Fibroblast of lung (primary cell): ENCODE measurements at regions not wholly inside any gene's neighbourhood (a gene's known extent, or its start where the extent isn't known, plus 50 kb on each side); places are given as distances from the start of the nearest gene placed in this dataset.

Experiments used
- EZH2 ChIP-seq: IDR thresholded peaks from 2 replicates; pipeline ENCODE4 v1.5.1; 2012; ENCODE audit warnings: low read length, control low read depth, mild to moderate bottlenecking; ENCODE audit errors: missing control alignments
- TF ChIP-seq, protein P1 (sequence below), 2 donors: IDR thresholded peaks in 1 of 2; conservative IDR thresholded peaks in 1 of 2; 1 replicate in 1 of 2; 2 replicates in 1 of 2; pipeline ENCODE4 v1.5.1; 2011 to 2012; ENCODE audit warnings: low read length in 2 of 2, control low read depth in 1 of 2, inconsistent platforms in 1 of 2, low read depth in 1 of 2, mild to moderate bottlenecking in 1 of 2

DNA sequence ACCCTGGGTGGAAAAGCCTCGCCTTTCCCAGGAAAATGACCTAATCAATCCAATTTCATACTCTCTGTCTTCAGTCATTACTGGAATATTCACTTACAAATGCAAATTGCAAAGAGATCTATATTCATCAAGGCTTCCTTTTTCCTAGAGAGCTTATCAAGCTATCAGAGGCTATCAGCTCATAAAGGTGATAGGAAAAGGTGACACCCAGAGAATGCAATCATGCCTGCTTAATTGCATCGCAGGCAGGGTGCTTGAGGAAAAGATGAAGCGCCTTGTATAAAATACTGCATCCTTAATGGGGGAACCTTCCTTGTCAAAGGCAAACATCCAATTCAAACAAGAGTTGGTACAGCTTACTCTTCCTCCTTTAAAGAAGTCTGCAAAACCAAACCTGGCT, 59.7 kb downstream of the SHANK2 start:
- TF ChIP-seq EZH2, result no peak
- TF ChIP-seq, protein P1, sequence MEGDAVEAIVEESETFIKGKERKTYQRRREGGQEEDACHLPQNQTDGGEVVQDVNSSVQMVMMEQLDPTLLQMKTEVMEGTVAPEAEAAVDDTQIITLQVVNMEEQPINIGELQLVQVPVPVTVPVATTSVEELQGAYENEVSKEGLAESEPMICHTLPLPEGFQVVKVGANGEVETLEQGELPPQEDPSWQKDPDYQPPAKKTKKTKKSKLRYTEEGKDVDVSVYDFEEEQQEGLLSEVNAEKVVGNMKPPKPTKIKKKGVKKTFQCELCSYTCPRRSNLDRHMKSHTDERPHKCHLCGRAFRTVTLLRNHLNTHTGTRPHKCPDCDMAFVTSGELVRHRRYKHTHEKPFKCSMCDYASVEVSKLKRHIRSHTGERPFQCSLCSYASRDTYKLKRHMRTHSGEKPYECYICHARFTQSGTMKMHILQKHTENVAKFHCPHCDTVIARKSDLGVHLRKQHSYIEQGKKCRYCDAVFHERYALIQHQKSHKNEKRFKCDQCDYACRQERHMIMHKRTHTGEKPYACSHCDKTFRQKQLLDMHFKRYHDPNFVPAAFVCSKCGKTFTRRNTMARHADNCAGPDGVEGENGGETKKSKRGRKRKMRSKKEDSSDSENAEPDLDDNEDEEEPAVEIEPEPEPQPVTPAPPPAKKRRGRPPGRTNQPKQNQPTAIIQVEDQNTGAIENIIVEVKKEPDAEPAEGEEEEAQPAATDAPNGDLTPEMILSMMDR (conservative IDR thresholded peaks at IDR 0.05 in 1 of 2, IDR thresholded peaks at IDR 0.05 in 1 of 2; ENCODE audit: low read depth in 1 of 2, low read length in 2 of 2), result no peak
